Activated T-cell treated with anti-CD3 and anti-CD28 coated beads for 24 hours (primary cell): ENCODE measurements at regions not wholly inside any gene's neighbourhood (a gene's known extent, or its start where the extent isn't known, plus 50 kb on each side); places are given as distances from the start of the nearest gene placed in this dataset.
"Not testable (repeated sequence)": the region's sequence is repeated elsewhere in the genome, so short reads cannot be mapped to it uniquely, and the experiment has no call there.

ENCODE experiments used
- DNase-seq: peaks from one replicate; pipeline ENCODE4 v3.0.0-alpha.2; 2020; ENCODE audit warnings: low read depth

DNA sequence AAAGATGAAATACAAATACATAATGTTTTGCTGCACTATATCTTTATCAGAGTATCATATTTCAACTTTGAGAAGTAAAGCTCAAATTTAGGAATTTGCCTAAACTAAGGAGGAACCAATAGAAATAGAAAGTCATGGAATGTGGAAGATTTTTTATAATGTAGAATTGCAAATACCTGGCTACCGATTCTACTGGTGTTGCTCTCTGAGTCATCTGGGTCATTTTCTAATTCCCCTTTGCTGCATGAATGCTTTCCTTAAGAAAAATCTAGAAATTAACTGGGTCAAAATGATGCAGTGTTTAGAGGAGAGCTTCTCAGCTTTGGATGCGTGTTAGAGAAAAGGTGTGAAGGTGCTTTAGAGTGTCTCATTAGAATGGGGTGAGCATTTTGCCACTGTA lies 568.9 kb upstream of the ANKRD30A start:
- DNase-seq, result no peak

- no peak for DNase-seq
Observed at GRCh38 chr10:36555036-36555435, 570.4 kb upstream of the ANKRD30A start.

DNA sequence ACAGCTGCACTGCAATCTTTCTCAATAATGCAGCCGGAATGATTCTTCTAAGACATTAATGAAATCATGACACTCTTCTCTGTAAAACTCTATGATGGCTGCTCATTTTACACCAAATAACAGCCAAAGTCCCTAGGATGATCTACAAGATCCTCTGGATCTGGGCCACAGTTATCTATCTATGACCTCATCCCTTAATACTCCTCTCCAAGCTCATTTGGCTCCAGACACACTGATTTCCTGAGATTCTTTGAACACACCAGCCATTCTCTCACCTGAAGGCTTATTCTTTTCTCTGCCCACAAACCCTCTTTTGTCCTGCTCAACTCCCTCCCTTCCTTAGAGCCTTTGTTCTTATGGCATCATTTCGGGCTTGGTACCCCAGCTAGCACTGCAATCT lies 577.4 kb upstream of the ANKRD30A start:
- no peak for DNase-seq

GRCh38 chr10:36542493-36542892 lies 582.9 kb upstream of the ANKRD30A start:
- DNase-seq, result no peak

GRCh38 chr10:36540611-36541010 lies 584.8 kb upstream of the ANKRD30A start:
- no peak for DNase-seq

- no peak for DNase-seq
Observed at GRCh38 chr10:36538953-36539586, 586.3 kb upstream of the ANKRD30A start.

DNA sequence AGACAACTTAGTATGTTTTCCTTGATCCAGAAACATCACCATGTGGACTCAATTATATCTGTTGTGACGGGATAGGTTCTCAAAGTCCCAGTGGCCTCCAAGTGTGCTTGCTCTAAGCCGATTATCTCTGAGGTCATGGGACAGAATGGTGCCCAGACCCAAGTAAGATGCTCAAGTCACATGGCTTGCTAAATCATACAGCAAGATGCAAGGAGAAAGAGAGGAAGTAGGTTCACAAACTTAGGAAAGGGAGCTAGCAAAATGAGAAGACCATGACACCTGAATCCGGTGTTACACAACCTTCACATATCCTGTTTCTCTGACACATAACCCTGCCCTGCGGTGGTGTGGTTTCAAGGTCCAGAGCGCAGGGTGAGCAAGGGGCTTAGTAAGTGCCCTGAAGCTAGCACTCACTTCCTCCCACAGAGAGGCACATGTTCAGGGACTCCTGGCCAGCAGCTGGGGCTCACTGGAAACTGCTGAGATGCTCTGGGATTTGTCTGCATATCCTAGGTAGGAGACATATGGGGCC lies 590.9 kb upstream of the ANKRD30A start:
- DNase-seq, result no peak

GRCh38 chr10:36533861-36534260 lies 591.5 kb upstream of the ANKRD30A start:
- DNase-seq, result no peak

GRCh38 chr10:36533316-36533715 lies 592.1 kb upstream of the ANKRD30A start:
- no peak for DNase-seq

DNA sequence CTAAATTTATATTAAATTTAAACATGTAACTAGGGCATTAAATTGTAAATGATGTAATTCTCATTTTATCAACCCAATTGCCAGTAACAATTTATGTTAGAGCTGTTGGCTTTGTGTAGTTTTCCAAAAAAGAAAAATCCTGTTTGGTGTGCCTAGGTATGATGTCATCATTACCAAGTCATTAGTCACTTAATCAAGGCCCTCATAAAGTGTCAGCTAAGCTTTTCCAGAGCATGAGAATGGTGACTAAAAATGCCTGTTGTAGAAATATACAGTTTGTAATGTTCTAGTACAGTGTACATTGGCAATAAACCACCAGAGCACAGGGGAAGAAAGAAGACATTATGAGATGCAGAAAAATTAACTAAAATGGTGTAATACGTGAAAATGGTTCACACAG lies 593.8 kb upstream of the ANKRD30A start:
- no peak for DNase-seq

GRCh38 chr10:36526033-36526432 lies 599.4 kb upstream of the ANKRD30A start:
- no peak for DNase-seq

DNA sequence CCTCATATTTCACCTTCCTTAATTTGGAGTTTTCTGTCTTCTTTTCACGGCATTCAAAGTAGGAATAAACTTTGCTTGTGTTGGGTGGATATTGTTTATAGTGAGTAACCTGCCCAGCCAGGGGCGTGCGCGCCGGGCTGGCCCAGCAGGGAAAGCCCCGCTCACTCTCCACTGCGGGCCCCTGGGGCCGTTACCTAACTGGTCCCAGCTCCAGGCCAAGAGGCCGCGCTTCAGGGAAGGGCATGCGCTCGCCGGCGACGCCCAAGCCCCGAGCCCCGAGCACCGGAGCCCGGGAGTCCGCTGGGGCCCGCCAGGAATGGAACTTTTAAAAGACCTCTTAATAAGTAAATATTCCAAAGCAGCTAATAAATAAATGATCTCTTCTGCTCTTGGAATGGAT lies 601.3 kb upstream of the ANKRD30A start:
- not testable (repeated sequence) for DNase-seq

DNA sequence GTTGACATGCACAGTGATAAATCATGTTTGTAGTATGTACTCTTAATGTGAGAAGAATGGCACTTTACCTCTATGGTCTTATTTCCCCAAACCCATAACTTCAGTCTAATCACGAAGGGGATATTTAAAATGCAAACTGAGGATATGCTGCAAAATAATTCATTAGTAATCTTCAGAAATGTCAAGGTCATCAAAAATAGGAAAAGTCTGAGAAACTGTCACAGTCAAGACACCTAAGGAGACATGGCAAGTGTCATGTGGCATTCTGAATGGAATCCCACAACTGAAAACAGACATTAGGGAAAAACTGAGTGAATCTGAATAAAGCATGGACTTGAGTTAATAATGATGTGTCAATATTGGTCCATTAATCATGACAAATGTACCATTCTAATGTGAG lies 605.5 kb upstream of the ANKRD30A start:
- no peak for DNase-seq

GRCh38 chr10:36516281-36516680 lies 609.1 kb upstream of the ANKRD30A start:
- DNase-seq, result no peak

GRCh38 chr10:36515319-36515718 lies 610.1 kb upstream of the ANKRD30A start:
- no peak for DNase-seq

DNA sequence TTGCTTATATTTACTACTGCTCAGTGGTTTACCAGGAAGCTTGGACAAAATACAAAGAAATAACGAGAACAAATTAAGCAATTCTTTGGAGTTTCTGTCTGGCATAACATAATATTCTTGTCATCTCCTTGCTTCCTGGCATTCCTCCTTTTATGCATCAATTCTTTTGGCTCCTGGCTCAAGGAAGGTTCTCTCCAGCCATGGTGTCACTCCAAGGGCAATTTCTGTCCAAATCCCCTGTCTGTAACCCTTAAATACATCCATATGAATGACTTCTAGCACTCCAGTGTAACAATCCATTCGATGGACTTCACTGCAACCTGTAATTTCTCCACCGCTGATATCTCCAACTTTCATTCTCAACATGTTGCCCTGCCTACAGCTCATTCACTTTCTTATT lies 617.7 kb upstream of the ANKRD30A start:
- no peak for DNase-seq

DNA sequence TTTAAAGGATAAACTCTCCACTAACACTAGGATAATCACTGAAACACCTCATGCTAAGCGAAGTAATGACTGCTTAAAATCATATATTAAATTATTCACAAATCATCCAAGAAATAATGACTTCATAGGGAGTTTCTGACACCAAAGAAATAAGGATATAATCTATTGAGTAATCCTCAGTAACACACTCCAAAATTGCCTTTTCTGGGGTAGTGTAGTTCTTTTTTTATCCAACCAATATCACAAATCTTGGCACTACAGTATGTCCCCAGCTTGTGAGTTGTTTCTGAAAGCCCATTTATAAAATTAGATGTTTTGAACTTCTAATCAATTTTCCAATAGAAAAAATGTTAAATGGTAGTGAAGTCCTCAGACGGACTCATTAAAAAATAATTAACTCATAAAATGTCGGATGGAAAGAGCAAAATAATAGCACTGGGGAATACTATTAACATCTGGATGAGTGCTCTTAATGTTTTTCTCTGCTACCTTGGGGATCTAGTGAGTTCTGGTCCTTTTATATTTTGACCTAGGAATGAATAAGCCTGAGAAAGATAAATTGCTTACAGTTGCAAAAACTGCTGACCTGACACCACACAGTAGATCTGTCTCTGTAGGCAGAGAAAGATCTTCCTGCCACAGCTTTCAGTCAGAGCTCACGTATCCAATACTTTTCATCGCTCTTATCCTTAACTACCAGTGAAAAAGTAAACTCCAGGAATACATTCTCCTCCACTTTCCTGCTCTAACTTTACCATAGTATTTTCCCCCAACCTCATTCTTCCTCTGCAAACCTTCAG lies 618.5 kb upstream of the ANKRD30A start:
- DNase-seq, result no peak

- no peak for DNase-seq
Observed at GRCh38 chr10:36506261-36506660, 619.1 kb upstream of the ANKRD30A start.

- no peak for DNase-seq
Observed at GRCh38 chr10:36504758-36505157, 620.6 kb upstream of the ANKRD30A start.

DNA sequence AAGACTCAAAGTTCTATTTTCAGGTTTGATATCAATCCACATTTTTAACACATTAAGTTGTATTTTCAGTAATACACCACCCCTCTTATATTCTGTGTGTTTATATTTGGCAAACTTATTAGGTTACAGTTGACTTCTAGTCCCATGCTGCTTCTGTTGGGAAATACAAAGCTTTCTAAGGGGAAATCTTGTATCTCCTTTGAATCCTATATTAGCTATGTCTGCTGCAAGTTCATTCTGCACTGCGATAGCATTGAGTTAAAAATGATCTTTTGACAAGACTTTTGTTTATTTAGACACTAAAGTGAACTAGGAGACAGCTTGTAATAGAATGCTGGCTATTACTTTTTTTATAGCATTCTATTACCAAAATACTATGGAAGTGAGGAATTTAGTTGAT lies 625.1 kb upstream of the ANKRD30A start:
- no peak for DNase-seq

DNA sequence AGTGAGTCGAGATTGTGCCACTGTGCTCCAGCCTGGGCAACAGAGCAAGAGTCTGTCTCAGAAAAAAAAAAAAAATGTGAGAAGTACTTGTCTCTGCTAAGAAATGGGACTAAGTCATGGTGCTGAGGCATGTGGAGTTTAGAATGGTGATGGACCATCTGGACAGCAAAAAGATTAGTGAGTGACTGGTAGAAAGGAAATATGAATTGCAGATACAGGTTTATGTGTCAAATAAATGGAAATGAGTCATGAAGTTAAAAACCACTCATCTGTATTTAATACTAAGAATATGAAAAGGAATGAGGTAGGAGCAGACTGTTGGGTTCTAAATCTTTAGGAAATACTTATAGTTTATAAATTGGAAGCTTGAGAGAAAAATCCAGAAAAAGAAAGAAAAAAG lies 625.7 kb upstream of the ANKRD30A start:
- DNase-seq, result no peak

DNA sequence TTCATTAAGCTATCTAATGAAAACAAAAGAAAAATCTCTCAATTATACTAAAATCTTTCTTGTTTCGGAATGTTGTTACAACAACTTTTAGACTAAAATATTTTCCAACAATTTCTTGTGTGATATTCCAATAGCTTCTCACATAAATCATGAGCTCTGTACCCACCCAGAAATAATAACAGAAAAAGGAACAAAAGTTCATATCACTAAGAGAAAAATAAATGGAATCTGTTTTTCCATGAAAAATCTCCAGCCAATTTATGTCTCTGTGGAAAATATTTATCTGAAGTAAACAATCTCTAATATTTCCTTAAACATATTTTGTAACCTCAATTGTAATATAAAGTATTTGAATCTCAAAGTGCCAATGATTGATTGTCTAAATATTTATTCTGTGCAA lies 628.6 kb upstream of the ANKRD30A start:
- no peak for DNase-seq

DNA sequence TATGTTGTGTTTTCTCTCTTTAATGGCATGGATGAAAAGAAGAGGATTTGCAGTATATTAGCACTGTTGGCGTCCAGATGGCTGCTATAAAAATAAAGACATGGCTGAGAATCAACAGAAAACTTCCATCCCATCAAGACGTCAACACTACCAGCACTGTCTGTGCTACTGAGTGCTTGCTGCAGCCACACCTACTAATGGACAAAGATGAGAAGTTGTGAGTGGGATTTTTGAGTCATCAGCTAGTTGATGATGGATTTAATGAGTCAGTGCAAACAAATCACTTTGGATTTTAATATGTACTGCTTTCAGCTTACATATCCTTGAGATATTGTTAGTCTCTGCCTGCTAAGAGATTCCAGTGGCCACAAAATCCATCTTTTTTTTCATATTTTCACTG lies 631.0 kb upstream of the ANKRD30A start:
- DNase-seq, result no peak

DNA sequence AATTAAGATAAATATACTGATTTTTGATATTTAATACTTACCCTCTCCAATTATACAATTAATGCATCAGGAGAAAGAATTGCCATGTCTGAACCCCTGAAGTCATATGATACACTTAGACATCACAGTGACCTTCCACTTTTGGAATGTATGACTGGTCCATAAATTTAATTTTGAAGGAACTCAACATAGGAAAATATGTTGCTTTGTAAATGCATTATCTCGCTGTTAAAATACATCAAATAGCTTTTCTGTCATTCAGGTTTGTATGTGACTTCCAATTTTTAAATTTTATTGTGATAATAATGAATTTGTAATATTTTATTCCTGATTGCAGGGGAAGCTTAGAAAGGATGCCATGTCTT lies 631.9 kb upstream of the ANKRD30A start:
- DNase-seq, result no peak
